HG03039 (cell line): ENCODE measurements at regions not wholly inside any gene's neighbourhood (a gene's known extent, or its start where the extent isn't known, plus 50 kb on each side); places are given as distances from the start of the nearest gene placed in this dataset.

Experiments
- ATAC-seq: cut with Tn5 transposase; IDR thresholded peaks from one replicate; pipeline ENCODE4 v1.9.1; 2021; ENCODE audit warnings: mild to moderate bottlenecking, moderate library complexity; ENCODE audit not compliant: unreplicated experiment

GRCh38 chr3:144286235-144286910, 314.8 kb downstream of the DIPK2A start:
- no peak for ATAC-seq

- no peak for ATAC-seq
Observed at GRCh38 chr3:144287001-144287400, 315.4 kb downstream of the DIPK2A start.

- no peak for ATAC-seq
Observed at GRCh38 chr3:144289057-144289456, 317.4 kb downstream of the DIPK2A start.

- ATAC-seq = peak; percentile 87
Observed at GRCh38 chr3:144294659-144295538, 323.3 kb downstream of the DIPK2A start.

- ATAC-seq = no peak
Observed at GRCh38 chr3:144295613-144296012, 324.0 kb downstream of the DIPK2A start.

- ATAC-seq = no peak
Observed at GRCh38 chr3:144296808-144297207, 325.2 kb downstream of the DIPK2A start.

GRCh38 chr3:144301863-144302262, 330.2 kb downstream of the DIPK2A start:
- ATAC-seq = no peak

GRCh38 chr3:144307951-144308350, 336.3 kb downstream of the DIPK2A start:
- ATAC-seq = no peak

GRCh38 chr3:144308396-144308795, 336.8 kb downstream of the DIPK2A start:
- no peak for ATAC-seq

GRCh38 chr3:144312702-144313101, 341.1 kb downstream of the DIPK2A start:
- no peak for ATAC-seq

GRCh38 chr3:144314946-144315345, 343.3 kb downstream of the DIPK2A start:
- ATAC-seq = no peak

GRCh38 chr3:144317961-144318360, 346.3 kb downstream of the DIPK2A start:
- ATAC-seq = no peak

- no peak for ATAC-seq
Observed at GRCh38 chr3:144324076-144324475, 352.5 kb downstream of the DIPK2A start.

GRCh38 chr3:144332868-144333267, 361.2 kb downstream of the DIPK2A start:
- ATAC-seq = no peak

GRCh38 chr3:144341471-144341870, 369.8 kb downstream of the DIPK2A start:
- ATAC-seq = no peak

GRCh38 chr3:144343343-144343742, 371.7 kb downstream of the DIPK2A start:
- ATAC-seq = no peak

GRCh38 chr3:144343777-144344176, 372.2 kb downstream of the DIPK2A start:
- ATAC-seq = no peak

GRCh38 chr3:144344925-144345548, 373.4 kb downstream of the DIPK2A start:
- ATAC-seq = no peak

GRCh38 chr3:144350125-144350524, 378.5 kb downstream of the DIPK2A start:
- no peak for ATAC-seq

GRCh38 chr3:144351011-144351410, 379.4 kb downstream of the DIPK2A start:
- ATAC-seq = no peak

GRCh38 chr3:144351773-144352365, 380.2 kb downstream of the DIPK2A start:
- ATAC-seq = no peak
